ENCODE measurements at regions not wholly inside any gene's neighbourhood (a gene's known extent, or its start where the extent isn't known, plus 50 kb on each side); places are given as distances from the start of the nearest gene placed in this dataset.

DNA sequence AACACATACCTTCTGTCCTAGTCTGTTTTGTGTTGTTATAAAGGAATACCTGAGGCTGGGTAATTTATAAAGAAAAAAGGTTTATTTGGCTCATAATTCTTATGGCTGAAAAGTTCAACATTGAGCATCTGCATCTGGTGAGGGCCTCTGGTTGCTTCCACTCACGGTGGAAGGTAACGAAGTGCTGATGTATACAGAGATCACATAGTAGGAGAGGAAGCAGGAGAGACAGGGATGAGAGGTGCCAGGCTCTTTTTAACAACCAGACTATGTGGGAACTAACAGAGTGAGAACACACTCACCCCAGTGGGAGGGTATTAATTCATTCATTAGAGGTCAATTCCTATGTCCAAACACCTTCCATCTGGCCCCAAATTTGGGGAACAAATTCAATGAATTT is 463.8 kb downstream of the DSC3 start:
- TF ChIP-seq, protein P1, sequence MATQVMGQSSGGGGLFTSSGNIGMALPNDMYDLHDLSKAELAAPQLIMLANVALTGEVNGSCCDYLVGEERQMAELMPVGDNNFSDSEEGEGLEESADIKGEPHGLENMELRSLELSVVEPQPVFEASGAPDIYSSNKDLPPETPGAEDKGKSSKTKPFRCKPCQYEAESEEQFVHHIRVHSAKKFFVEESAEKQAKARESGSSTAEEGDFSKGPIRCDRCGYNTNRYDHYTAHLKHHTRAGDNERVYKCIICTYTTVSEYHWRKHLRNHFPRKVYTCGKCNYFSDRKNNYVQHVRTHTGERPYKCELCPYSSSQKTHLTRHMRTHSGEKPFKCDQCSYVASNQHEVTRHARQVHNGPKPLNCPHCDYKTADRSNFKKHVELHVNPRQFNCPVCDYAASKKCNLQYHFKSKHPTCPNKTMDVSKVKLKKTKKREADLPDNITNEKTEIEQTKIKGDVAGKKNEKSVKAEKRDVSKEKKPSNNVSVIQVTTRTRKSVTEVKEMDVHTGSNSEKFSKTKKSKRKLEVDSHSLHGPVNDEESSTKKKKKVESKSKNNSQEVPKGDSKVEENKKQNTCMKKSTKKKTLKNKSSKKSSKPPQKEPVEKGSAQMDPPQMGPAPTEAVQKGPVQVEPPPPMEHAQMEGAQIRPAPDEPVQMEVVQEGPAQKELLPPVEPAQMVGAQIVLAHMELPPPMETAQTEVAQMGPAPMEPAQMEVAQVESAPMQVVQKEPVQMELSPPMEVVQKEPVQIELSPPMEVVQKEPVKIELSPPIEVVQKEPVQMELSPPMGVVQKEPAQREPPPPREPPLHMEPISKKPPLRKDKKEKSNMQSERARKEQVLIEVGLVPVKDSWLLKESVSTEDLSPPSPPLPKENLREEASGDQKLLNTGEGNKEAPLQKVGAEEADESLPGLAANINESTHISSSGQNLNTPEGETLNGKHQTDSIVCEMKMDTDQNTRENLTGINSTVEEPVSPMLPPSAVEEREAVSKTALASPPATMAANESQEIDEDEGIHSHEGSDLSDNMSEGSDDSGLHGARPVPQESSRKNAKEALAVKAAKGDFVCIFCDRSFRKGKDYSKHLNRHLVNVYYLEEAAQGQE (IDR thresholded peaks at IDR 0.05; ENCODE audit: insufficient replicate concordance, low read depth) = no peak
- TF ChIP-seq, protein P2, sequence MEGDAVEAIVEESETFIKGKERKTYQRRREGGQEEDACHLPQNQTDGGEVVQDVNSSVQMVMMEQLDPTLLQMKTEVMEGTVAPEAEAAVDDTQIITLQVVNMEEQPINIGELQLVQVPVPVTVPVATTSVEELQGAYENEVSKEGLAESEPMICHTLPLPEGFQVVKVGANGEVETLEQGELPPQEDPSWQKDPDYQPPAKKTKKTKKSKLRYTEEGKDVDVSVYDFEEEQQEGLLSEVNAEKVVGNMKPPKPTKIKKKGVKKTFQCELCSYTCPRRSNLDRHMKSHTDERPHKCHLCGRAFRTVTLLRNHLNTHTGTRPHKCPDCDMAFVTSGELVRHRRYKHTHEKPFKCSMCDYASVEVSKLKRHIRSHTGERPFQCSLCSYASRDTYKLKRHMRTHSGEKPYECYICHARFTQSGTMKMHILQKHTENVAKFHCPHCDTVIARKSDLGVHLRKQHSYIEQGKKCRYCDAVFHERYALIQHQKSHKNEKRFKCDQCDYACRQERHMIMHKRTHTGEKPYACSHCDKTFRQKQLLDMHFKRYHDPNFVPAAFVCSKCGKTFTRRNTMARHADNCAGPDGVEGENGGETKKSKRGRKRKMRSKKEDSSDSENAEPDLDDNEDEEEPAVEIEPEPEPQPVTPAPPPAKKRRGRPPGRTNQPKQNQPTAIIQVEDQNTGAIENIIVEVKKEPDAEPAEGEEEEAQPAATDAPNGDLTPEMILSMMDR (IDR thresholded peaks at IDR 0.05; ENCODE audit: insufficient read depth, low read length) = no peak
- Histone ChIP-seq H3K4me3 (replicated peaks; ENCODE audit: insufficient read depth, low read length) (no peak overlapping the region), H3K27me3 (ENCODE audit: insufficient read depth, poor library complexity, severe bottlenecking) (no peaks in the 10 kb centered on the region), H3K27ac (replicated peaks) (no peak overlapping the region)
- DNase-seq (ENCODE audit: low read depth in 1 of 2, low spot score in 1 of 2) = no peak

DNA sequence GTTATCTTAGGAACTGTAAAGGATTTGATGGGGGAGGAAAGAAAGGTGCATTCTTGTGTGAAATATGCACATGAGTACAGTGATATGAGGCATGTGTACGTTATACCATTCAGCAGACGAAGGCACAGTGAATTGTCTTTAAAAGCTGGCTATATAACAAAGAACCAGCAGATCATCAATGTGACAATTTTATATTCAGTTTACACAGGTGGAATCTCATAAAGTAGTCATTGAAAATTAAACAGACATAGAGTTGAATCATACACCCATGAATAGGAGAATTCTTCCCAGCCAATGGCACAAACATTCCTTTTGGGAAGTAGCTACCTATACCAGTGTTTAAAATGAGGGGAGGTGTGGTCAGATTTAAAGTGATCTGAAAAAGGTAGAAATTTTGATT is 470.3 kb downstream of the DSC3 start:
- no peak for TF ChIP-seq SPI1 (IDR thresholded peaks at IDR 0.05; ENCODE audit: borderline replicate concordance, low read depth)
- no peak for TF ChIP-seq POLR2AphosphoS5 (IDR thresholded peaks at IDR 0.05; ENCODE audit: low read depth)
- TF ChIP-seq, protein P1 (IDR thresholded peaks at IDR 0.05; ENCODE audit: insufficient replicate concordance, low read depth) = no peak
- TF ChIP-seq GABPA (IDR thresholded peaks at IDR 0.05; ENCODE audit: low read depth) = no peak
- TF ChIP-seq, protein P2 (IDR thresholded peaks at IDR 0.05; ENCODE audit: insufficient read depth, low read length) = no peak
- no peak overlapping the region for H3K27ac ChIP-seq (replicated peaks)
- no peak for DNase-seq (ENCODE audit: low read depth in 1 of 2, low spot score in 1 of 2)
- H3K4me3 ChIP-seq (replicated peaks; ENCODE audit: insufficient read depth, low read length) = no peak overlapping the region
- H3K27me3 ChIP-seq (ENCODE audit: insufficient read depth, poor library complexity, severe bottlenecking) = no peaks in the 10 kb centered on the region

DNA sequence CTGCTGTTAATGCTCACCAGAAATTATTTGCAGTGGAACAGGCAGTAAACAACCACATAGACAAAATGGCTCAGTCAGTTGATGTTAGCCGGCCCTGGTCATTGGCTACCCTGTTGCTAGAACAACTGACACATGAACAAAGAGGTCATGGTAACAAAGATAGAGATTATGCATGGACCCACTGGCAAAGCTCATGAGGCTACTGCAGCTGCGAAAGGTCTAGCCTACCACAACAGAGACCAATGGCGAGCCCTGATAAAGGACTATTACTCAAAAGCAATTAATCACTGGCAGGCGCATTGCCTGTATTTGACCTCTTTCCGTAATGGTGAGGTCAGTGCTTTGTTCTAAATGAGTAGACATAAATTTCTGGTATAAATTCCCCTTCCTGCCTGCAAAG is 474.2 kb downstream of the DSC3 start:
- TF ChIP-seq, protein P2 (IDR thresholded peaks at IDR 0.05; ENCODE audit: insufficient read depth, low read length) = no peak
- no peak for TF ChIP-seq GABPA (IDR thresholded peaks at IDR 0.05; ENCODE audit: low read depth)
- TF ChIP-seq, protein P1 (IDR thresholded peaks at IDR 0.05; ENCODE audit: insufficient replicate concordance, low read depth) = no peak
- no peak for TF ChIP-seq POLR2AphosphoS5 (IDR thresholded peaks at IDR 0.05; ENCODE audit: low read depth)
- TF ChIP-seq SPI1 (IDR thresholded peaks at IDR 0.05; ENCODE audit: borderline replicate concordance, low read depth) = no peak
- H3K27me3 ChIP-seq (ENCODE audit: insufficient read depth, poor library complexity, severe bottlenecking) = no peaks in the 10 kb centered on the region
- no peak overlapping the region for H3K27ac ChIP-seq (replicated peaks)
- DNase-seq (ENCODE audit: low read depth in 1 of 2, low spot score in 1 of 2) = no peak
- H3K4me3 ChIP-seq (replicated peaks; ENCODE audit: insufficient read depth, low read length) = no peak overlapping the region
